Pancreas (tissue), 10 donors: ENCODE measurements at regions not wholly inside any gene's neighbourhood (a gene's known extent, or its start where the extent isn't known, plus 50 kb on each side); places are given as distances from the start of the nearest gene placed in this dataset.
A peak's percentile ranks its signal among the peaks of the same experiment; 100 is the strongest.
"Not testable (repeated sequence)": the region's sequence is repeated elsewhere in the genome, so short reads cannot be mapped to it uniquely, and the experiment has no call there.

Source experiments
- ATAC-seq, 4 donors: fragments of 200-7000 bp; cut with Tn5 transposase; one replicate each; pipeline versions ENCODE4 v1.8.0 to v1.9.1; 2020; ENCODE audit warnings: mild to moderate bottlenecking in 4 of 4, moderate library complexity in 4 of 4
- DNase-seq, 6 donors: peaks; one replicate each; pipeline ENCODE4 v3.0.0-alpha.2; 2020
- FAIRE-seq: peaks from 2 replicates; lab custom pipeline; 2012; peaks lifted over from hg19 to GRCh38; lab: Jason Lieb, UNC
- H3K27ac ChIP-seq, 4 donors: fragments of 200-600 bp; sonication (generic); 1 replicate in 3 of 4; 2 replicates in 1 of 4; pipeline versions ENCODE4 v1.5.0 to v1.8.0; 2020
- H3K27me3 ChIP-seq, 4 donors: fragments of 200-600 bp; one replicate each; pipeline ENCODE4 v1.8.0; 2021
- H3K36me3 ChIP-seq, 3 donors: fragments of 200-600 bp; sonication (generic) in 1 of 3; one replicate each; pipeline versions ENCODE4 v1.5.0 to v1.8.0; 2020 to 2021
- H3K4me1 ChIP-seq, 3 donors: fragments of 200-600 bp; one replicate each; pipeline ENCODE4 v1.8.0; 2021
- H3K4me3 ChIP-seq, 4 donors: fragments of 200-600 bp; sonication (generic) in 2 of 4; one replicate each; pipeline versions ENCODE4 v1.5.0 to v1.8.0; 2020 to 2021
- H3K9me3 ChIP-seq, 4 donors: fragments of 200-600 bp; one replicate each; pipeline ENCODE4 v1.8.0; 2021
- CTCF ChIP-seq, 4 donors: fragments of 200-600 bp; sonication (generic) in 3 of 4; IDR thresholded peaks; one replicate each; pipeline versions ENCODE4 v1.5.0 to v1.8.0; 2021; ENCODE audit warnings: antibody characterized with exemption in 4 of 4
- WGBS, 2 donors: extraction: QIAGEN DNeasy Blood & Tissue Kit; methylation state at CpG; one replicate each; pipeline ENCODE4 v1.1.7; 2013; 5-methylcytosine and 5-hydroxymethylcytosine counted together
- intact Hi-C, 3 donors: fragments of 100-400 bp; cut with DNase I; formaldehyde crosslinking; loops; one replicate each; pipeline versions ENCODE4 v1.11.1 to v1.14.2; 2022
- donor health status: healthy with polysubstance abuse.
- donor health status: DM: no; HTN: no; CAD: no; lungs with moderate emphysema.
- donor health status: DM: no; HTN: no; CAD: no.
- donor health status: control.
- donor health status: control.
- donor health status: Bipolar disorder and iron deficiency.
- donor health status: DM: yes; HTN: yes; CAD: no.
- donor health status: DM: no; HTN: no; CAD: no.
- donor health status: DM: no; HTN: no; CAD: no.
- donor health status: DM: yes; HTN: yes; CAD: no.

GRCh38 chr16:49955858-49956257 lies 69.2 kb upstream of the CNEP1R1 start:
- Histone ChIP-seq H3K9me3 (no peaks in the 10 kb centered on the region), H3K4me1 (peaks cover 0 to 2% (median 0%) of the 10 kb centered on the region in 3 donors), H3K36me3 (no peaks in the 10 kb centered on the region), H3K27me3 (no peaks in the 10 kb centered on the region), H3K27ac (no peak overlapping the region), H3K4me3 (no peak overlapping the region)
- no peak for FAIRE-seq
- ATAC-seq: no peak
- intact Hi-C loops: no loop called here
- WGBS, 2 donors: 100% methylated on average over 1 of the region's 1 CpG
- no peak for TF ChIP-seq CTCF (IDR thresholded peaks at IDR 0.05)
- no peak for DNase-seq

- Histone ChIP-seq H3K4me3 (no peak overlapping the region), H3K27ac (no peak overlapping the region), H3K4me1 (peaks cover 0 to 10% (median 0%) of the 10 kb centered on the region in 3 donors), H3K27me3 (no peaks in the 10 kb centered on the region), H3K36me3 (no peaks in the 10 kb centered on the region), H3K9me3 (no peaks in the 10 kb centered on the region)
- TF ChIP-seq CTCF (IDR thresholded peaks at IDR 0.05): no peak
- ATAC-seq: no peak
- intact Hi-C loops: no loop called here
- no peak for DNase-seq
- WGBS, 2 donors: 44 to 45% methylated on average over 4 of the region's 4 CpGs
- FAIRE-seq: no peak
Measured at GRCh38 chr16:49956915-49957314, 68.1 kb upstream of the CNEP1R1 start.

- TF ChIP-seq CTCF (IDR thresholded peaks at IDR 0.05): no peak
- Histone ChIP-seq H3K4me1 (peaks cover 0 to 10% (median 0%) of the 10 kb centered on the region in 3 donors), H3K27ac (no peak overlapping the region), H3K36me3 (no peaks in the 10 kb centered on the region), H3K4me3 (no peak overlapping the region), H3K9me3 (no peaks in the 10 kb centered on the region), H3K27me3 (no peaks in the 10 kb centered on the region)
- FAIRE-seq: no peak
- DNase-seq: no peak
- 67 to 79% methylated on average over 3 of the region's 3 CpGs for WGBS, 2 donors
- no peak for ATAC-seq
- intact Hi-C loops: no loop called here
Measured at GRCh38 chr16:49958448-49958847, 66.6 kb upstream of the CNEP1R1 start.

GRCh38 chr16:49959552-49960277 lies 65.3 kb upstream of the CNEP1R1 start:
- WGBS, 2 donors: 72 to 82% methylated on average over 11 of the region's 11 CpGs
- Histone ChIP-seq H3K27ac (no peak overlapping the region), H3K36me3 (no peaks in the 10 kb centered on the region), H3K4me3 (no peak overlapping the region), H3K27me3 (no peaks in the 10 kb centered on the region), H3K4me1 (peaks cover 0 to 10% (median 0%) of the 10 kb centered on the region in 3 donors), H3K9me3 (no peaks in the 10 kb centered on the region)
- intact Hi-C loops: no loop called here
- FAIRE-seq (no peak), DNase-seq (no peak), ATAC-seq (no peak)
- no peak for TF ChIP-seq CTCF (IDR thresholded peaks at IDR 0.05)

- intact Hi-C loops: no loop called here
- FAIRE-seq (no peak), ATAC-seq (peak in 3 of 4 donors; percentile 18 to 66 (median 36)), DNase-seq (no peak)
- TF ChIP-seq CTCF (IDR thresholded peaks at IDR 0.05): no peak
- Histone ChIP-seq H3K4me3 (no peak overlapping the region), H3K9me3 (no peaks in the 10 kb centered on the region), H3K27ac (no peak overlapping the region), H3K36me3 (no peaks in the 10 kb centered on the region), H3K4me1 (peaks cover 0 to 10% (median 0%) of the 10 kb centered on the region in 3 donors), H3K27me3 (no peaks in the 10 kb centered on the region)
- 23 to 24% methylated on average over 3 of the region's 3 CpGs for WGBS, 2 donors
Measured at GRCh38 chr16:49961089-49961488, 63.9 kb upstream of the CNEP1R1 start.

- ATAC-seq, H3K9me3 ChIP-seq, H3K4me3 ChIP-seq, H3K27me3 ChIP-seq, FAIRE-seq, intact Hi-C loops, H3K36me3 ChIP-seq, DNase-seq, H3K4me1 ChIP-seq, H3K27ac ChIP-seq: not testable (repeated sequence)
- WGBS, 2 donors: 89 to 97% methylated on average over 6 of the region's 6 CpGs
Measured at GRCh38 chr16:49962566-49962965, 62.5 kb upstream of the CNEP1R1 start.
